Ectodermal cell (in vitro differentiated cells): ENCODE measurements at regions not wholly inside any gene's neighbourhood (a gene's known extent, or its start where the extent isn't known, plus 50 kb on each side); places are given as distances from the start of the nearest gene placed in this dataset.

Experiments used
- H3K27ac ChIP-seq: 2 replicates; pipeline ENCODE4 v1.7.0; 2013; ENCODE audit warnings: mild to moderate bottlenecking, low read depth, low read length; ENCODE audit not compliant: insufficient read depth, poor library complexity, severe bottlenecking
- H3K27me3 ChIP-seq: 2 replicates; pipeline ENCODE4 v1.7.0; 2013; ENCODE audit warnings: mild to moderate bottlenecking, low read length; ENCODE audit not compliant: insufficient read depth, control insufficient read depth, poor library complexity, severe bottlenecking
- H3K36me3 ChIP-seq: one replicate; pipeline ENCODE4 v1.7.0; 2013; ENCODE audit warnings: low read length; ENCODE audit not compliant: control insufficient read depth, insufficient read depth
- H3K4me1 ChIP-seq: one replicate; pipeline ENCODE4 v1.7.0; 2013; ENCODE audit warnings: low read length; ENCODE audit not compliant: control insufficient read depth, insufficient read depth
- H3K4me3 ChIP-seq: 2 replicates; pipeline ENCODE4 v1.7.0; 2013; ENCODE audit warnings: low read depth, low read length, control low read depth; ENCODE audit not compliant: insufficient read depth
- H3K9me3 ChIP-seq: 2 replicates; pipeline ENCODE4 v1.7.0; 2013; ENCODE audit warnings: mild to moderate bottlenecking, low read length, moderate library complexity; ENCODE audit not compliant: control insufficient read depth
- WGBS, 2 experiments: methylation state at CpG; one replicate each; pipeline ENCODE4 v1.1.7; 2013; ENCODE audit warnings: missing lambda C conversion rate in 2 of 2; 5-methylcytosine and 5-hydroxymethylcytosine counted together

- 82 to 83% methylated on average over 5 of the region's 6 CpGs for WGBS, 2 experiments
These were observed 156.3 kb downstream of the IRS1 start for GRCh38 chr2:226643030-226643945.

GRCh38 chr2:226641008-226641407 lies 158.6 kb downstream of the IRS1 start:
- H3K36me3 ChIP-seq, result no peaks in the 10 kb centered on the region
- no peaks in the 10 kb centered on the region for H3K27me3 ChIP-seq
- WGBS, 2 experiments, result 93 to 94% methylated on average over 1 of the region's 1 CpG
- H3K4me1 ChIP-seq, result peaks cover 6% of the 10 kb centered on the region
- H3K4me3 ChIP-seq, result no peak overlapping the region
- no peak overlapping the region for H3K27ac ChIP-seq
- H3K9me3 ChIP-seq, result no peaks in the 10 kb centered on the region

More at GRCh38 chr2:226643030-226643945, 156.3 kb downstream of the IRS1 start:
- no peak overlapping the region for H3K27ac ChIP-seq
- H3K36me3 ChIP-seq, result no peaks in the 10 kb centered on the region
- no peaks in the 10 kb centered on the region for H3K9me3 ChIP-seq
- H3K4me1 ChIP-seq, result peaks cover 6% of the 10 kb centered on the region
- no peak overlapping the region for H3K4me3 ChIP-seq
- no peaks in the 10 kb centered on the region for H3K27me3 ChIP-seq

- WGBS, 2 experiments, result 88 to 94% methylated on average over 1 to 3 of the region's 3 CpGs
- Histone ChIP-seq H3K4me3 (no peak overlapping the region), H3K4me1 (peaks cover 6% of the 10 kb centered on the region), H3K27me3 (no peaks in the 10 kb centered on the region), H3K9me3 (no peaks in the 10 kb centered on the region), H3K36me3 (no peaks in the 10 kb centered on the region), H3K27ac (no peak overlapping the region)
These were observed 159.1 kb downstream of the IRS1 start for GRCh38 chr2:226640501-226640900.

- H3K27ac ChIP-seq, result no peak overlapping the region
- no peak overlapping the region for H3K4me3 ChIP-seq
- 91 to 94% methylated on average over 2 of the region's 2 CpGs for WGBS, 2 experiments
- no peaks in the 10 kb centered on the region for H3K36me3 ChIP-seq
- no peaks in the 10 kb centered on the region for H3K9me3 ChIP-seq
- H3K4me1 ChIP-seq, result peaks cover 6% of the 10 kb centered on the region
- no peaks in the 10 kb centered on the region for H3K27me3 ChIP-seq
These were observed 160.1 kb downstream of the IRS1 start for GRCh38 chr2:226639550-226639949.

- no peaks in the 10 kb centered on the region for H3K36me3 ChIP-seq
- peaks cover 1% of the 10 kb centered on the region for H3K4me1 ChIP-seq
- H3K27ac ChIP-seq, result no peak overlapping the region
- H3K27me3 ChIP-seq, result no peaks in the 10 kb centered on the region
- no peaks in the 10 kb centered on the region for H3K9me3 ChIP-seq
- WGBS, 2 experiments, result 92 to 93% methylated on average over 9 of the region's 9 CpGs
- no peak overlapping the region for H3K4me3 ChIP-seq
These were observed 161.0 kb downstream of the IRS1 start for GRCh38 chr2:226638576-226638975.

GRCh38 chr2:226637383-226637782 lies 162.2 kb downstream of the IRS1 start:
- Histone ChIP-seq H3K27me3 (no peaks in the 10 kb centered on the region), H3K4me1 (no peaks in the 10 kb centered on the region), H3K4me3 (no peak overlapping the region), H3K27ac (no peak overlapping the region), H3K9me3 (no peaks in the 10 kb centered on the region), H3K36me3 (no peaks in the 10 kb centered on the region)
- whole genome bisulfite sequencing, 2 experiments, result 91 to 96% methylated on average over 2 of the region's 2 CpGs

- H3K27ac ChIP-seq, result no peak overlapping the region
- no peaks in the 10 kb centered on the region for H3K4me1 ChIP-seq
- no peaks in the 10 kb centered on the region for H3K9me3 ChIP-seq
- no peaks in the 10 kb centered on the region for H3K36me3 ChIP-seq
- WGBS, 2 experiments, result 100% methylated on average over 2 of the region's 2 CpGs; no CpG with 5 or more reads in 1 of the 2 experiments
- no peak overlapping the region for H3K4me3 ChIP-seq
- H3K27me3 ChIP-seq, result no peaks in the 10 kb centered on the region
These were observed 163.0 kb downstream of the IRS1 start for GRCh38 chr2:226636586-226636985.

GRCh38 chr2:226634943-226635604 lies 164.5 kb downstream of the IRS1 start:
- no peaks in the 10 kb centered on the region for H3K4me1 ChIP-seq
- H3K36me3 ChIP-seq, result no peaks in the 10 kb centered on the region
- H3K27me3 ChIP-seq, result no peaks in the 10 kb centered on the region
- 86 to 92% methylated on average over 3 of the region's 4 CpGs for WGBS, 2 experiments
- H3K9me3 ChIP-seq, result no peaks in the 10 kb centered on the region
- no peak overlapping the region for H3K4me3 ChIP-seq
- H3K27ac ChIP-seq, result no peak overlapping the region

- 95% methylated on average over 6 of the region's 6 CpGs for WGBS, 2 experiments
- no peak overlapping the region for H3K27ac ChIP-seq
These were observed 167.9 kb downstream of the IRS1 start for GRCh38 chr2:226631671-226632070.

GRCh38 chr2:226631187-226631586 lies 168.4 kb downstream of the IRS1 start:
- Histone ChIP-seq H3K4me1 (no peaks in the 10 kb centered on the region), H3K27me3 (no peaks in the 10 kb centered on the region), H3K36me3 (no peaks in the 10 kb centered on the region), H3K27ac (no peak overlapping the region), H3K9me3 (no peaks in the 10 kb centered on the region), H3K4me3 (no peak overlapping the region)
- 94 to 96% methylated on average over 3 of the region's 3 CpGs for WGBS, 2 experiments

More at GRCh38 chr2:226631671-226632070, 167.9 kb downstream of the IRS1 start:
- no peak overlapping the region for H3K4me3 ChIP-seq
- no peaks in the 10 kb centered on the region for H3K9me3 ChIP-seq
- no peaks in the 10 kb centered on the region for H3K4me1 ChIP-seq
- no peaks in the 10 kb centered on the region for H3K27me3 ChIP-seq
- no peaks in the 10 kb centered on the region for H3K36me3 ChIP-seq
